ENCODE measurements at regions not wholly inside any gene's neighbourhood (a gene's known extent, or its start where the extent isn't known, plus 50 kb on each side); places are given as distances from the start of the nearest gene placed in this dataset.

- H3K36me3 ChIP-seq (ENCODE audit: control insufficient read depth, insufficient read depth, low read length, severe bottlenecking) = no peaks in the 10 kb centered on the region
- no peak overlapping the region for H3K4me3 ChIP-seq (ENCODE audit: low read length)
- no peaks in the 10 kb centered on the region for H3K27me3 ChIP-seq (replicated peaks; ENCODE audit: control insufficient read depth, insufficient read depth, low read length)
- peaks cover 5% of the 10 kb centered on the region for H3K9me3 ChIP-seq (ENCODE audit: control insufficient read depth, low read length)
- no peak overlapping the region for H3K9ac ChIP-seq (ENCODE audit: low read length)
- DNase-seq (ENCODE audit: low read depth) = no peak
- no peaks in the 10 kb centered on the region for H3K4me1 ChIP-seq (ENCODE audit: control insufficient read depth, insufficient read depth, low read length)
Observed at GRCh38 chr9:103702572-103702971, 391.5 kb upstream of the SMC2 start.

GRCh38 chr9:103707181-103707580 lies 386.9 kb upstream of the SMC2 start:
- Histone ChIP-seq H3K9me3 (ENCODE audit: control insufficient read depth, low read length) (peaks cover 5% of the 10 kb centered on the region), H3K36me3 (ENCODE audit: control insufficient read depth, insufficient read depth, low read length, severe bottlenecking) (no peaks in the 10 kb centered on the region), H3K9ac (ENCODE audit: low read length) (no peak overlapping the region), H3K27me3 (replicated peaks; ENCODE audit: control insufficient read depth, insufficient read depth, low read length) (no peaks in the 10 kb centered on the region), H3K4me1 (ENCODE audit: control insufficient read depth, insufficient read depth, low read length) (no peaks in the 10 kb centered on the region), H3K4me3 (ENCODE audit: low read length) (no peak overlapping the region)
- no peak for DNase-seq (ENCODE audit: low read depth)

- Histone ChIP-seq H3K36me3 (ENCODE audit: control insufficient read depth, insufficient read depth, low read length, severe bottlenecking) (no peaks in the 10 kb centered on the region), H3K9me3 (ENCODE audit: control insufficient read depth, low read length) (peaks cover 5% of the 10 kb centered on the region), H3K9ac (ENCODE audit: low read length) (no peak overlapping the region), H3K4me1 (ENCODE audit: control insufficient read depth, insufficient read depth, low read length) (no peaks in the 10 kb centered on the region), H3K27me3 (replicated peaks; ENCODE audit: control insufficient read depth, insufficient read depth, low read length) (no peaks in the 10 kb centered on the region), H3K4me3 (ENCODE audit: low read length) (no peak overlapping the region)
- DNase-seq (ENCODE audit: low read depth) = no peak
Observed at GRCh38 chr9:103709366-103709765, 384.7 kb upstream of the SMC2 start.

GRCh38 chr9:103713631-103714030 lies 380.5 kb upstream of the SMC2 start:
- no peak for DNase-seq (ENCODE audit: low read depth)
- Histone ChIP-seq H3K9me3 (ENCODE audit: control insufficient read depth, low read length) (no peaks in the 10 kb centered on the region), H3K9ac (ENCODE audit: low read length) (no peak overlapping the region), H3K4me3 (ENCODE audit: low read length) (no peak overlapping the region), H3K27me3 (replicated peaks; ENCODE audit: control insufficient read depth, insufficient read depth, low read length) (no peaks in the 10 kb centered on the region), H3K4me1 (ENCODE audit: control insufficient read depth, insufficient read depth, low read length) (no peaks in the 10 kb centered on the region), H3K36me3 (ENCODE audit: control insufficient read depth, insufficient read depth, low read length, severe bottlenecking) (no peaks in the 10 kb centered on the region)

- DNase-seq (ENCODE audit: low read depth) = no peak
- H3K4me1 ChIP-seq (ENCODE audit: control insufficient read depth, insufficient read depth, low read length) = no peaks in the 10 kb centered on the region
- H3K9ac ChIP-seq (ENCODE audit: low read length) = no peak overlapping the region
- no peak overlapping the region for H3K4me3 ChIP-seq (ENCODE audit: low read length)
- no peaks in the 10 kb centered on the region for H3K9me3 ChIP-seq (ENCODE audit: control insufficient read depth, low read length)
- H3K36me3 ChIP-seq (ENCODE audit: control insufficient read depth, insufficient read depth, low read length, severe bottlenecking) = no peaks in the 10 kb centered on the region
- no peaks in the 10 kb centered on the region for H3K27me3 ChIP-seq (replicated peaks; ENCODE audit: control insufficient read depth, insufficient read depth, low read length)
Observed at GRCh38 chr9:103714992-103715391, 379.1 kb upstream of the SMC2 start.

- Histone ChIP-seq H3K27me3 (replicated peaks; ENCODE audit: control insufficient read depth, insufficient read depth, low read length) (no peaks in the 10 kb centered on the region), H3K36me3 (ENCODE audit: control insufficient read depth, insufficient read depth, low read length, severe bottlenecking) (no peaks in the 10 kb centered on the region), H3K9me3 (ENCODE audit: control insufficient read depth, low read length) (no peaks in the 10 kb centered on the region), H3K4me1 (ENCODE audit: control insufficient read depth, insufficient read depth, low read length) (no peaks in the 10 kb centered on the region), H3K9ac (ENCODE audit: low read length) (no peak overlapping the region), H3K4me3 (ENCODE audit: low read length) (no peak overlapping the region)
- DNase-seq (ENCODE audit: low read depth) = no peak
Observed at GRCh38 chr9:103721056-103721455, 373.1 kb upstream of the SMC2 start.

GRCh38 chr9:103730866-103731265 lies 363.2 kb upstream of the SMC2 start:
- Histone ChIP-seq H3K4me1 (ENCODE audit: control insufficient read depth, insufficient read depth, low read length) (peaks cover 3% of the 10 kb centered on the region), H3K4me3 (ENCODE audit: low read length) (no peak overlapping the region), H3K9ac (ENCODE audit: low read length) (no peak overlapping the region), H3K36me3 (ENCODE audit: control insufficient read depth, insufficient read depth, low read length, severe bottlenecking) (no peaks in the 10 kb centered on the region), H3K27me3 (replicated peaks; ENCODE audit: control insufficient read depth, insufficient read depth, low read length) (no peaks in the 10 kb centered on the region), H3K9me3 (ENCODE audit: control insufficient read depth, low read length) (no peaks in the 10 kb centered on the region)
- DNase-seq (ENCODE audit: low read depth) = no peak

GRCh38 chr9:103731541-103731940 lies 362.6 kb upstream of the SMC2 start:
- Histone ChIP-seq H3K4me3 (ENCODE audit: low read length) (peak overlapping the region; percentile 37), H3K9me3 (ENCODE audit: control insufficient read depth, low read length) (no peaks in the 10 kb centered on the region), H3K27me3 (replicated peaks; ENCODE audit: control insufficient read depth, insufficient read depth, low read length) (no peaks in the 10 kb centered on the region), H3K9ac (ENCODE audit: low read length) (no peak overlapping the region), H3K36me3 (ENCODE audit: control insufficient read depth, insufficient read depth, low read length, severe bottlenecking) (no peaks in the 10 kb centered on the region), H3K4me1 (ENCODE audit: control insufficient read depth, insufficient read depth, low read length) (peaks cover 3% of the 10 kb centered on the region)
- no peak for DNase-seq (ENCODE audit: low read depth)

GRCh38 chr9:103734471-103734870 lies 359.6 kb upstream of the SMC2 start:
- Histone ChIP-seq H3K9ac (ENCODE audit: low read length) (no peak overlapping the region), H3K4me1 (ENCODE audit: control insufficient read depth, insufficient read depth, low read length) (peaks cover 3% of the 10 kb centered on the region), H3K36me3 (ENCODE audit: control insufficient read depth, insufficient read depth, low read length, severe bottlenecking) (no peaks in the 10 kb centered on the region), H3K9me3 (ENCODE audit: control insufficient read depth, low read length) (no peaks in the 10 kb centered on the region), H3K4me3 (ENCODE audit: low read length) (no peak overlapping the region), H3K27me3 (replicated peaks; ENCODE audit: control insufficient read depth, insufficient read depth, low read length) (no peaks in the 10 kb centered on the region)
- DNase-seq (ENCODE audit: low read depth) = no peak

GRCh38 chr9:103755441-103755840 lies 338.7 kb upstream of the SMC2 start:
- Histone ChIP-seq H3K4me3 (ENCODE audit: low read length) (no peak overlapping the region), H3K36me3 (ENCODE audit: control insufficient read depth, insufficient read depth, low read length, severe bottlenecking) (no peaks in the 10 kb centered on the region), H3K9me3 (ENCODE audit: control insufficient read depth, low read length) (no peaks in the 10 kb centered on the region), H3K9ac (ENCODE audit: low read length) (no peak overlapping the region), H3K27me3 (replicated peaks; ENCODE audit: control insufficient read depth, insufficient read depth, low read length) (no peaks in the 10 kb centered on the region), H3K4me1 (ENCODE audit: control insufficient read depth, insufficient read depth, low read length) (no peaks in the 10 kb centered on the region)
- DNase-seq (ENCODE audit: low read depth) = no peak

- no peak overlapping the region for H3K9ac ChIP-seq (ENCODE audit: low read length)
- no peak overlapping the region for H3K4me3 ChIP-seq (ENCODE audit: low read length)
- no peaks in the 10 kb centered on the region for H3K36me3 ChIP-seq (ENCODE audit: control insufficient read depth, insufficient read depth, low read length, severe bottlenecking)
- H3K4me1 ChIP-seq (ENCODE audit: control insufficient read depth, insufficient read depth, low read length) = no peaks in the 10 kb centered on the region
- no peaks in the 10 kb centered on the region for H3K27me3 ChIP-seq (replicated peaks; ENCODE audit: control insufficient read depth, insufficient read depth, low read length)
- H3K9me3 ChIP-seq (ENCODE audit: control insufficient read depth, low read length) = no peaks in the 10 kb centered on the region
- no peak for DNase-seq (ENCODE audit: low read depth)
Observed at GRCh38 chr9:103755986-103756385, 338.1 kb upstream of the SMC2 start.

GRCh38 chr9:103757062-103757461 lies 337.0 kb upstream of the SMC2 start:
- DNase-seq (ENCODE audit: low read depth) = no peak
- no peak overlapping the region for H3K4me3 ChIP-seq (ENCODE audit: low read length)
- no peaks in the 10 kb centered on the region for H3K4me1 ChIP-seq (ENCODE audit: control insufficient read depth, insufficient read depth, low read length)
- no peaks in the 10 kb centered on the region for H3K36me3 ChIP-seq (ENCODE audit: control insufficient read depth, insufficient read depth, low read length, severe bottlenecking)
- no peaks in the 10 kb centered on the region for H3K9me3 ChIP-seq (ENCODE audit: control insufficient read depth, low read length)
- no peak overlapping the region for H3K9ac ChIP-seq (ENCODE audit: low read length)
- H3K27me3 ChIP-seq (replicated peaks; ENCODE audit: control insufficient read depth, insufficient read depth, low read length) = no peaks in the 10 kb centered on the region

Data from adipocyte (in vitro differentiated cells).